Effector CD4-positive, alpha-beta T cell (primary cell): ENCODE measurements at regions not wholly inside any gene's neighbourhood (a gene's known extent, or its start where the extent isn't known, plus 50 kb on each side); places are given as distances from the start of the nearest gene placed in this dataset.
"Not testable (repeated sequence)": the region's sequence is repeated elsewhere in the genome, so short reads cannot be mapped to it uniquely, and the experiment has no call there.

Experiments used
- DNase-seq: peaks from one replicate; pipeline ENCODE4 v3.0.0-alpha.2; 2020

DNA sequence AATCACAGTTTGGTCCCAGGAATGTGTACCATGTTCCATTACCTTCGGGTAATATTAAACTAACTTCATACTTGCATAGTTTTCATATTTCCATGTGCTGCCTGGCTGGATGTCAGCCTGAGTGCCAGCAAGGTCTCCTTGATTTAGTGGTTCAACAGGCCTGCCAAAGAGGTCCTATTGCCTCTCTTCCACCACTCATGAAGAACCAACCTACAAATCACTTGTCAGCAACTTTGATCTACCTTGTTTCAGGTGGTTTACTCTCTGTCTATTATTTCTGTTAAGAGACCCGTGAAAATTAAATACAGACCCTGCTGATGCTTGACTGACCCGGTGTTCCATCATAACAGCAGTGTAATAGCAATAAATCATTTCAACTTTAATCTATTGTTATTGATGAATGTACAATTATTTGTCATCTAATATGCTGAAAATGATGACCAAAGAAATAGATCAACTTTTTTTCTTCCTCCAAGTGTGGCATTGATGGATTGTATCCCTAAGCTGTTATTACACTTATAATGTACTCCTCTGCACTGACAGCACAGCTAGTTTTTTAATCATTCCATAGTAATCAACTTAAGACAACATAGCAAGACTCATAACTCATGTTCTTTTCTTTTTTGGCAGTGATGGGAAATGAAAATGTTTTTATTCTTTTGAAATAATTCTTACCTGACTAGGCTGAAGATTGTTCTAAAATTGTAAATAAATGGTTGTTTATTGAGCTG lies 1220.2 kb upstream of the ACVR2A start:
- no peak for DNase-seq

DNA sequence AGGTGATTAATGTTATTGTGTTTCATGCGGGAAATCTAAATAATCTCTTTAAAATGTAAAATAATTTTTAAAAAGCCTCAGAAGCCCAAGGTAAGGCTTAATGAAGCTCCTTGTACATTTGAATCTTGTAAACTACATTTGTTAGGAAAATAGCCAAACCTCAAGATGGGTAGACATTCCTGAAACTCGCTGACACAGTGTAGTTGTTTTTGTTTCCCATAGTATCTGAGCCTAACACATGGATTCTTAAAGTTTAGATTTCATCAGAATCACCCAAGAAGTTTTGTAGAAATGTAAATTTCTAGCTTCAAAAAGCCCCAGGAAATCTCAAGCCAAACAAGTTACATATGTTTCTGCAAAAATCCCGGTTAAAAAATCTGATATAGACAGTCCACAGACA lies 1221.1 kb upstream of the ACVR2A start:
- no peak for DNase-seq

DNA sequence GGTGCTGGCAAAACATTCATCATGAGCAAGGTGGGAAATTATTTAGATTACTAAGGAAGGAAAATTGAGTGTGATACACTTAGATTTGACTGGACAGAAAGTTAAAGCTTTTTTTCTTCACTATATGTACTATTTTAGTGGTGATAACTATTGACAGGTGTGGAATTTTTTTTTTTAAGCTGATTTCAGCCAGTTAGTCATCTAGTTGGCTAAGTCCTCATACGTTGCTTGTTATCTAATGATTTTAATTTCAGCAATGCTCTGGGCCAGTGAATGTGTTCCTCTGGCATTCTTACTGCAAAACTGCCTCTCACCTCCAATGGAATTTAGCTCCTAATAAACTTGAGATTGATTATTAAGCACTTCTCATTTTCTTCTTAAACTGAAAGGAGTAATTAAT lies 1223.2 kb upstream of the ACVR2A start:
- DNase-seq, result no peak

DNA sequence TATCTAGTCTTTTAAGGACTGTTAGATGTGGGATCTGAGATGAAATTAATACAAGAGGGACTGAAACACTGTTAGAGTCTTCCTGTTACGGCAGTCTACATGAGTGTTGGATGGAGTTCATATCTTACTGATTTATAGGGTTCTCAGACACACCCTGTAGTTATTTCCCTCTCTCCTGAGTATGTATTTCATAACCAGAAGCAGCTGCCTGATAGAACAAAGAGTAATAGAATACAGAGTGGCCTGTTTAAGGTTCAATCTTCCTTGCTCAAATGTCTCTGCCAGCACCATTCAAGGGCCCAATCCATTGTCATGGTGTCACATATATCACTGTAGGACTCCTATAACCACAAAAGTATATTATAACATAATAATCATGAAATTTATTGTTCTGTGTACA lies 1229.1 kb upstream of the ACVR2A start:
- DNase-seq, result no peak

- no peak for DNase-seq
These were observed 1236.3 kb upstream of the ACVR2A start for GRCh38 chr2:146608490-146608889.

GRCh38 chr2:146604521-146604920 lies 1240.3 kb upstream of the ACVR2A start:
- DNase-seq, result no peak

- no peak for DNase-seq
These were observed 1242.0 kb upstream of the ACVR2A start for GRCh38 chr2:146602856-146603255.

GRCh38 chr2:146602383-146602782 lies 1242.4 kb upstream of the ACVR2A start:
- no peak for DNase-seq

- no peak for DNase-seq
These were observed 1246.0 kb upstream of the ACVR2A start for GRCh38 chr2:146598791-146599190.

DNA sequence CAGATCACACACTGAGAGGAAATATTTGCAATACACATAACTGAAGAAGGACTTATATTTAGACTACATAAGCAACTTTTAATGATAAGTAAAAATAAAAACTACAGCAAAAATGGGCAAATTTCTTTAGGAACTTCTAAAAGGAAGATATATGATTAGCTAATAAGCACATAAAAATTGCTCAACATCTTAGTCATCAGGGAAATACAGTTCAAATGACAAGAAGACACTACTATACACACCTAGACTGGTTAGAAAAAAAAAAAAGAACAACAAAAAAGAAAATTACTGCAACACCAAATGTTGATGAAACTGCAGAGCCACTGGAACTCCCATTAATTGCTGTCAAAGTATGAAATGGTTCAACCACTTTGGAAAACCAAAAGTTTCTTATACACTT lies 1247.5 kb upstream of the ACVR2A start:
- DNase-seq, result no peak

- no peak for DNase-seq
These were observed 1252.9 kb upstream of the ACVR2A start for GRCh38 chr2:146591908-146592307.

GRCh38 chr2:146587291-146587713 lies 1257.5 kb upstream of the ACVR2A start:
- DNase-seq, result no peak

GRCh38 chr2:146584316-146584715 lies 1260.5 kb upstream of the ACVR2A start:
- no peak for DNase-seq

GRCh38 chr2:146579147-146579930 lies 1265.5 kb upstream of the ACVR2A start:
- no peak for DNase-seq

- DNase-seq, result no peak
These were observed 1268.3 kb upstream of the ACVR2A start for GRCh38 chr2:146576339-146577111.

DNA sequence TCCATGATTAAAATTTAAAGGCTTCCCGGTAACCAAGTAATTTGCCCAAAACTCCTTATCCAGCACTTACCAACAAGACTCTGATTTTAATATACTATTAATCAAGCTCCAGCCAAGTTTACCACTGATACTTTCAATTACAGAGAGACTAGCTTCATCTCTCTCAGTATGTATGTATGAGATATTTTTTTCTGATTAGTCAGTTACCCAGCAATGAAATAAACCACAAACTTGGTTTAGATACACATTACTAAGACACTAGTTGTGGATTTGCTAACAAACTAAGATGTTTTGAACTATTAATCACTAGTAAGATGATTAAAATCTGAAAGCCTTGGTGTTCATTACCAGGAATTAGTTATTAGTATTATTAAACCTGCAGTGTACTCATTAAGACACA lies 1272.2 kb upstream of the ACVR2A start:
- DNase-seq, result no peak

DNA sequence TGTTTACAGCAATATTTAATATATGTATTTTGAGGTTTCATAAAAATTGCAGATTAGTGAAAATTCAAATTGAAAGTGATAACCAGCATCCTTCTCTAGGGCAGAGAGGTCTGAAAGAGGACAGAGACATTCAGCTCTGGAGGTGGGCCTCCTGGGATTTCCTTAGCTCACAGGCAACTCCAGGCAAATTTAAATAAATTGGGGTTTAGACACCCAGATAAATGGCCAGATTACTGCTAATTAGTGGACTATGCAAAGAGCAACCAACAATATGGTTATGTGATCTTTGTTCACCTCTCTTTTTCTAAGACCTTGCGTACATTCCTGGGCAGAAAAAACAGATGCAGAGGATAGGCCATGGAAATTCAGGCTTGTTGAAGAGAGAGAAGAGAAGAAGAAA lies 1282.8 kb upstream of the ACVR2A start:
- no peak for DNase-seq

DNA sequence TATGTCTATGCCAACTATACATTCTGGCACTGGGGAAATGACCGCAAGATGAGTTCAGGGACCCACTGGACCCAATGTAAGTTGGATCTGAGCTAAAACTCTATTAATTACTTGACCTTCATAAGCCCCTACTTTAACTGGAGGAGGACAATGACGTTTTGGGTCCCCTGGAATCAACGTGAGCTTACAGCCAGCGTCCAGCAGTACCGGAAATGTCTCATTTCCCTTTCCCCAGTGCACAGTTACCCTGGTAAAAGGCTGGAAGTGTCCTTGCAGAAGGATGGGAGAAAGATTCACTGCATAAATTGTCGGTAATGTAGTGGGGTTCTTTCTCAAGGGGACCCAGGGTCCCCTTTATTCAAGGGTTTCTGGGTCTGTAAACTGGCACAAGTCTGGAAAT lies 1297.6 kb upstream of the ACVR2A start:
- no peak for DNase-seq

- no peak for DNase-seq
These were observed 1300.1 kb upstream of the ACVR2A start for GRCh38 chr2:146544701-146545100.

DNA sequence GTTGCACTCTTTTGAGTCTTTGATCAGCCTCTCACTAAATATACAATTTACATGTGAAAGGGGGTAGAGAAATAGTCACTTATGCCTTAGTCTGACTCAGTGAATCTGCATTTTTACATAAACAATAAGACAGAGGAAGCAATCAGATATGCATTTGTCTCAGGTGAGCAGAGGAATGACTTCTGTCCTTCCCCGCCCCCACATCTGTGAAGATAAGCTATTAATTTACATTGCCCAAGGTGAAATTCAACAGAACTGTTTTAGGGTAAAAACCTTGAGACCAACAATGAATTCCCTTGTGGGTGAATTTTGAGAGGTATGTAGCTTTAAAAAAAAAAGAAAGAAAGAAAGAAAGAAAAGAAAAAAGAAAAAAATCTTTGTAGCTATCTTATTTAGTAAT lies 1302.9 kb upstream of the ACVR2A start:
- no peak for DNase-seq

- no peak for DNase-seq
These were observed 1304.4 kb upstream of the ACVR2A start for GRCh38 chr2:146540271-146540932.

DNA sequence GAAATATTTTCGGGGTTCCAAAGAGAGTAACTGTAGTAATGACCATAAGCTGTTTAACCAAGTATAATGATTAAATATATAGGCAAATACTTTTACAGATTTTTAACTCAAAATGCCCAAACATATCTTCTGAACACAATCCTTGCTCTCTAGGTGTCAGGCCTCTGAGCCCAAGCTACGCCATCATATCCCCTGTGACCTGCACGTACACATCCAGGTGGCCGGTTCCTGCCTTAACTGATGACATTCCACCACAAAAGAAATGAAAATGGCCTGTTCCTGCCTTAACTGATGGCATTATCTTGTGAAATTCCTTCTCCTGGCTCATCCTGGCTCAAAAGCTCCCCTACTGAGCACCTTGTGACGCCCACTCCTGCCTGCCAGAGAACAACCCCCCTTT lies 1305.1 kb upstream of the ACVR2A start:
- DNase-seq, result not testable (repeated sequence)

DNA sequence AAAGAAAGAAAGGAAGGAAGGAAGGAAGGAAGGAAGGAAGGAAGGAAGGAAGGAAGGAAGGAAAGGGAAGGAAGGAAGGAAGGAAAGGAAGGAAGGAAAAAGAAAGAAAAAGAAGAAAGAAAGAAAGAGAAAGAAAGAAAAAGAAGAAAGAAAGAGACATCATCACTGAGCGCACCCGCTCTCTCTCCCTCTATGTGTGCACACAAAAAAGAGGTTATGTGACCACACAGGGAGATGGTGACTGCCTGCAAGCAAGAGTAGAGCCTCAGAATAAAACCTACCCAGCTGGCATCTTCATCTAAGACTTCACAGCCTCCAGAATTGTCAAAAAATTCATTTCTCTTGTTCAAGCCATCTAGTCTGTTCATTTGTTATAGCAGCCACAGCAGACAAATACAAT lies 1307.4 kb upstream of the ACVR2A start:
- DNase-seq, result no peak
